Mucosa of descending colon (tissue), 3 donors: ENCODE measurements at regions not wholly inside any gene's neighbourhood (a gene's known extent, or its start where the extent isn't known, plus 50 kb on each side); places are given as distances from the start of the nearest gene placed in this dataset.

Experiments used
- ATAC-seq: fragments of 200-7000 bp; cut with Tn5 transposase; one replicate; pipeline ENCODE4 v1.9.1; 2020; ENCODE audit warnings: mild to moderate bottlenecking, moderate library complexity
- DNase-seq, 3 donors: peaks; one replicate each; pipeline ENCODE4 v3.0.0-alpha.2; 2020
- H3K36me3 ChIP-seq: fragments of 200-600 bp; one replicate; pipeline ENCODE4 v1.8.0; 2021; ENCODE audit warnings: low read depth, mild to moderate bottlenecking
- H3K4me1 ChIP-seq: fragments of 200-600 bp; one replicate; pipeline ENCODE4 v1.8.0; 2021; ENCODE audit warnings: low read depth, mild to moderate bottlenecking
- H3K4me3 ChIP-seq: fragments of 200-600 bp; one replicate; pipeline ENCODE4 v1.8.0; 2021; ENCODE audit warnings: mild to moderate bottlenecking
- H3K9me3 ChIP-seq: fragments of 200-600 bp; one replicate; pipeline ENCODE4 v1.8.0; 2021; ENCODE audit warnings: mild to moderate bottlenecking
- intact Hi-C, 2 donors: fragments of 100-400 bp; cut with DNase I in 1 of 2; cut with micrococcal nuclease in 1 of 2; formaldehyde crosslinking; loops; one replicate each; pipeline versions ENCODE4 v1.11.0 to v1.11.1; 2022; cut with DNase I, micrococcal nuclease
- TF ChIP-seq, protein P1 (sequence below): fragments of 200-600 bp; IDR thresholded peaks from one replicate; pipeline ENCODE4 v1.8.0; 2022; ENCODE audit warnings: antibody characterized with exemption, mild to moderate bottlenecking
- donor health status: DM: no; HTN: no; CAD: no; lungs with moderate emphysema.
- donor health status: DM: no; HTN: no; CAD: no.
- donor health status: DM: no; HTN: yes; CAD: no.

- Histone ChIP-seq H3K4me1 (no peaks in the 10 kb centered on the region), H3K36me3 (no peaks in the 10 kb centered on the region), H3K4me3 (no peak overlapping the region), H3K9me3 (no peaks in the 10 kb centered on the region)
- intact Hi-C loops = no loop called here
- ATAC-seq (no peak), DNase-seq (no peak)
- TF ChIP-seq, protein P1, sequence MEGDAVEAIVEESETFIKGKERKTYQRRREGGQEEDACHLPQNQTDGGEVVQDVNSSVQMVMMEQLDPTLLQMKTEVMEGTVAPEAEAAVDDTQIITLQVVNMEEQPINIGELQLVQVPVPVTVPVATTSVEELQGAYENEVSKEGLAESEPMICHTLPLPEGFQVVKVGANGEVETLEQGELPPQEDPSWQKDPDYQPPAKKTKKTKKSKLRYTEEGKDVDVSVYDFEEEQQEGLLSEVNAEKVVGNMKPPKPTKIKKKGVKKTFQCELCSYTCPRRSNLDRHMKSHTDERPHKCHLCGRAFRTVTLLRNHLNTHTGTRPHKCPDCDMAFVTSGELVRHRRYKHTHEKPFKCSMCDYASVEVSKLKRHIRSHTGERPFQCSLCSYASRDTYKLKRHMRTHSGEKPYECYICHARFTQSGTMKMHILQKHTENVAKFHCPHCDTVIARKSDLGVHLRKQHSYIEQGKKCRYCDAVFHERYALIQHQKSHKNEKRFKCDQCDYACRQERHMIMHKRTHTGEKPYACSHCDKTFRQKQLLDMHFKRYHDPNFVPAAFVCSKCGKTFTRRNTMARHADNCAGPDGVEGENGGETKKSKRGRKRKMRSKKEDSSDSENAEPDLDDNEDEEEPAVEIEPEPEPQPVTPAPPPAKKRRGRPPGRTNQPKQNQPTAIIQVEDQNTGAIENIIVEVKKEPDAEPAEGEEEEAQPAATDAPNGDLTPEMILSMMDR = no peak
These were observed 981.6 kb upstream of the FAT3 start for GRCh38 chr11:91243051-91243450.

DNA sequence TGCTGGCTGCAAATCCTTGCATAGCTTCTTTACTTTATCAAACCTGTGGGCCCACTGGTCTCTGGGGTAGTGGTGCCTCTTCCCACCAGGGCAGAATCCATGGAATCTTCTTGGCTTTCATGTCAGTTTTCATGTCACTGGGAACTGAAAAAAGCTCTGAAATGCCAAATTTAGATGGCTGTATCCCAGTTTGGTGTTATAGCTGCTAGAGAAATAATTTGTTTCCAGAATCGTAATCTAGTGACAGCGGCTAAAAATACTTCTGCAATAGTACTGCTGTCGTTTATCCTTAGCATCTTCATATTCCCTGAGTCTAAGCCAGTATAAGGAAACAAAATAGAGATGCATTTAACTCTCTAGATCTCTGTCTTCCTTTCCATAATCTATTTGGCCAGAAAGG, 983.4 kb upstream of the FAT3 start:
- no peak for DNase-seq
- intact Hi-C loops = no loop called here
- no peak for ATAC-seq
- TF ChIP-seq, protein P1 = no peak
- Histone ChIP-seq H3K9me3 (no peaks in the 10 kb centered on the region), H3K36me3 (no peaks in the 10 kb centered on the region), H3K4me1 (no peaks in the 10 kb centered on the region), H3K4me3 (no peak overlapping the region)

- intact Hi-C loops = no loop called here
- TF ChIP-seq, protein P1 = no peak
- Histone ChIP-seq H3K4me3 (no peak overlapping the region), H3K9me3 (no peaks in the 10 kb centered on the region), H3K36me3 (no peaks in the 10 kb centered on the region), H3K4me1 (no peaks in the 10 kb centered on the region)
- ATAC-seq (no peak), DNase-seq (no peak)
These were observed 985.3 kb upstream of the FAT3 start for GRCh38 chr11:91239359-91239758.

DNA sequence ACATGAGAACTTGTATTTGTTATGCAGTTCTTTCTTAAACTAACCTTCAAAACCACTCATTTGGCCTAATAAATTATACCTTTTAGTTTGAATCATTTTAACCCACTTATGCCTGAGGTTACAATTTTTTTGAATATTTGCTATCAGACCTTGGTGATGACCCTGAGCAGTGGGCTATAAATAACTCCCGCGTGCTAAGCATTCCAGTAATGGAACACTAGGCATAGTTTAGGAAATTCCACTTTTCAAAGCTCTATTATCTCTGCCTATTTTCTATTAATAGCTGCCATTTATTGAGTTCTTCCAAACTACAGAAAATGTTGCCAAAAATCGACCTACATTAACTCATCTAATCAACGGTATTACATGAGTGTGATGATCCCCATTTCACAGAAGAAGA, 993.4 kb upstream of the FAT3 start:
- DNase-seq (no peak), ATAC-seq (no peak)
- H3K9me3 ChIP-seq = no peaks in the 10 kb centered on the region
- no peak overlapping the region for H3K4me3 ChIP-seq
- TF ChIP-seq, protein P1 = no peak
- no peaks in the 10 kb centered on the region for H3K4me1 ChIP-seq
- no peaks in the 10 kb centered on the region for H3K36me3 ChIP-seq
- intact Hi-C loops = no loop called here

DNA sequence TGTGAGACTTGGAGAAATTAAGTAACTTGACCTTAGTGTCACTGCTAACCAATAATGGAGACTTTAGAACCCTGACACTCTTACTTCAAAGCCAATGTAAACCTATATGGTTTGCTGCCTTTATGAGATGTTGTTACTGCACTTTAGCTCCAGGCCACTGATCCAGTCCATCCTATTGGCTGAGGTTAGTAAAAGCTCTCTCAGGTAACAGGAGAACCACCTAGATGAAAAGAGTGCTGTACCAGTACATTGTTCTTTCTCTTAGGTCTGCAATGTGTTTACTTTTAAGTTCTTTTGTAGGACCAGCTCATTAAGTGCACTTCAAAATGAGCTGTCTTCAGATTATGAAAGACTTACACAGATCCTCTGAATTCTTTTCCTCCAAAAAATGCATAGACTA, 994.0 kb upstream of the FAT3 start:
- Histone ChIP-seq H3K4me1 (no peaks in the 10 kb centered on the region), H3K9me3 (no peaks in the 10 kb centered on the region), H3K4me3 (no peak overlapping the region), H3K36me3 (no peaks in the 10 kb centered on the region)
- ATAC-seq (no peak), DNase-seq (no peak)
- TF ChIP-seq, protein P1 = no peak
- intact Hi-C loops = no loop called here

DNA sequence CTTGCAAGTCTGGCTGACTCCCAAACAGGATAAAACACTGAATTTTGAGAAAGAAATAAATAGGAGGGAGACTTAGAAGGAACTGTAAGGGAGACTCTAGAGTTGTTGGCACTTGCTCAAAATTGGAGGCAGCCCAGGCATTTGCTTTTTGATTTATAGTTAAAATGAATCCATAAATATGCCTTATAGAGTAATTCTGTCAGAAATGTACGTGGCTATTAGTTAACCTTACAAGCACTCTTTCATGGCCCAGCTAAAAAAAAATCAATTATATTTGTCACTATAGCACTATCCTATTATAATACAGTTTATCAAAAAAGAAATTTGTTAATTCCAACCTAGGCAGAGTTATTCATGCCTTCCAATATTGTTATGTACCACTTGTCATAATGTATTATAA, 1000.0 kb upstream of the CHORDC1 start:
- Histone ChIP-seq H3K9me3 (no peaks in the 10 kb centered on the region), H3K4me3 (no peak overlapping the region), H3K36me3 (no peaks in the 10 kb centered on the region), H3K4me1 (no peaks in the 10 kb centered on the region)
- ATAC-seq (no peak), DNase-seq (no peak)
- intact Hi-C loops = no loop called here
- TF ChIP-seq, protein P1 = no peak
